Thyroid gland (tissue), 4 donors: ENCODE measurements at regions not wholly inside any gene's neighbourhood (a gene's known extent, or its start where the extent isn't known, plus 50 kb on each side); places are given as distances from the start of the nearest gene placed in this dataset.
"Not testable (repeated sequence)": the region's sequence is repeated elsewhere in the genome, so short reads cannot be mapped to it uniquely, and the experiment has no call there.

ENCODE experiments used
- DNase-seq, 2 donors: peaks; one replicate each; pipeline ENCODE4 v3.0.0-alpha.2; 2019
- H3K27ac ChIP-seq, 3 donors: fragments of 200-600 bp; sonication (generic); 1 replicate in 2 of 3; 2 replicates in 1 of 3; pipeline ENCODE4 v1.5.1; 2016 to 2019; ENCODE audit warnings: mild to moderate bottlenecking in 1 of 3, moderate library complexity in 1 of 3
- H3K27me3 ChIP-seq: fragments of 200-600 bp; sonication (generic); one replicate; pipeline ENCODE4 v1.5.1; 2019
- H3K36me3 ChIP-seq, 2 donors: fragments of 200-600 bp; sonication (generic); one replicate each; pipeline ENCODE4 v1.5.1; 2016 to 2019
- H3K4me1 ChIP-seq, 2 donors: fragments of 200-600 bp; sonication (generic); one replicate each; pipeline ENCODE4 v1.5.1; 2017 to 2019
- H3K4me3 ChIP-seq, 3 donors: fragments of 200-600 bp; sonication (generic); replicated peaks in 1 of 3; 1 replicate in 2 of 3; 2 replicates in 1 of 3; pipeline ENCODE4 v1.5.1; 2016; ENCODE audit warnings: mild to moderate bottlenecking in 1 of 3
- H3K9me3 ChIP-seq: fragments of 200-600 bp; sonication (generic); one replicate; pipeline ENCODE4 v1.5.1; 2017
- POLR2A ChIP-seq, 2 donors: fragments of 450-650 bp; IDR thresholded peaks; one replicate each; pipeline ENCODE4 v1.6.1; 2017; ENCODE audit warnings: antibody characterized with exemption in 2 of 2, mild to moderate bottlenecking in 2 of 2, moderate library complexity in 1 of 2
- WGBS, 2 donors: methylation state at CpG; one replicate each; pipeline ENCODE4 v1.1.5; 2017; 5-methylcytosine and 5-hydroxymethylcytosine counted together
- intact Hi-C: fragments of 100-400 bp; cut with DNase I; formaldehyde crosslinking; loops from one replicate; pipeline ENCODE4 v1.15.1; 2023
- TF ChIP-seq, protein P1 (sequence below), 6 experiments: fragments of 200-600 bp in 3 of 6; fragments of 450-650 bp in 3 of 6; sonication (generic) in 3 of 6; IDR thresholded peaks; one replicate each; pipeline ENCODE4 v1.5.1; 2016 to 2019; ENCODE audit warnings: antibody characterized with exemption in 6 of 6, mild to moderate bottlenecking in 2 of 6, inconsistent platforms in 1 of 6, moderate library complexity in 1 of 6

GRCh38 chr10:30133198-30133597 is 73.8 kb upstream of the JCAD start:
- H3K27me3 ChIP-seq: no peaks in the 10 kb centered on the region
- TF ChIP-seq POLR2A (IDR thresholded peaks at IDR 0.05): no peak
- TF ChIP-seq, protein P1, sequence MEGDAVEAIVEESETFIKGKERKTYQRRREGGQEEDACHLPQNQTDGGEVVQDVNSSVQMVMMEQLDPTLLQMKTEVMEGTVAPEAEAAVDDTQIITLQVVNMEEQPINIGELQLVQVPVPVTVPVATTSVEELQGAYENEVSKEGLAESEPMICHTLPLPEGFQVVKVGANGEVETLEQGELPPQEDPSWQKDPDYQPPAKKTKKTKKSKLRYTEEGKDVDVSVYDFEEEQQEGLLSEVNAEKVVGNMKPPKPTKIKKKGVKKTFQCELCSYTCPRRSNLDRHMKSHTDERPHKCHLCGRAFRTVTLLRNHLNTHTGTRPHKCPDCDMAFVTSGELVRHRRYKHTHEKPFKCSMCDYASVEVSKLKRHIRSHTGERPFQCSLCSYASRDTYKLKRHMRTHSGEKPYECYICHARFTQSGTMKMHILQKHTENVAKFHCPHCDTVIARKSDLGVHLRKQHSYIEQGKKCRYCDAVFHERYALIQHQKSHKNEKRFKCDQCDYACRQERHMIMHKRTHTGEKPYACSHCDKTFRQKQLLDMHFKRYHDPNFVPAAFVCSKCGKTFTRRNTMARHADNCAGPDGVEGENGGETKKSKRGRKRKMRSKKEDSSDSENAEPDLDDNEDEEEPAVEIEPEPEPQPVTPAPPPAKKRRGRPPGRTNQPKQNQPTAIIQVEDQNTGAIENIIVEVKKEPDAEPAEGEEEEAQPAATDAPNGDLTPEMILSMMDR (IDR thresholded peaks at IDR 0.05): no peak
- no peaks in the 10 kb centered on the region for H3K4me1 ChIP-seq
- no peaks in the 10 kb centered on the region for H3K9me3 ChIP-seq
- intact Hi-C loops: no loop called here
- no peak overlapping the region for H3K27ac ChIP-seq
- no peaks in the 10 kb centered on the region for H3K36me3 ChIP-seq
- H3K4me3 ChIP-seq: no peak overlapping the region
- DNase-seq: no peak
- WGBS, 2 donors: 88 to 96% methylated on average over 1 of the region's 1 CpG

GRCh38 chr10:30131369-30131768 is 72.0 kb upstream of the JCAD start:
- H3K27ac ChIP-seq, H3K4me1 ChIP-seq, H3K9me3 ChIP-seq, H3K27me3 ChIP-seq, DNase-seq, intact Hi-C loops, H3K36me3 ChIP-seq, H3K4me3 ChIP-seq: not testable (repeated sequence)
- 97 to 99% methylated on average over 13 of the region's 13 CpGs for WGBS, 2 donors

DNA sequence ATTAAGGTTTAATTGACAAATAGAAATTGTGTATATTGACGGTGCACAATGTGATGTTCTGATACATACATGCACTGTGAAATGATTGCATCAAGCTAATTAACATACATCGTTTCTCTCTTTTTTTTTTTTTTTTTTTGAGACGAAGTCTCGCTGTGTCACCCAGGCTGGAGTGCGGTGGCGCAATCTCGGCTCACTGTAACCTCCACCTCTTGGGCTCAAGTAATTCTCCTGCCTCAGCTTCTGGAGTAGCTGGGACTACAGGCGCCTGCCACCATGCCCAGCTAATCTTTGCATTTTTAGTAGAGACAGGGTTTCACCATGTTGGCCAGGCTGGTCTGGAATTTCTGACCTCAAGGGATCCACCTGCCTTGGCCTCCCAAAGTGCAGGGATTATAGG is 69.9 kb upstream of the JCAD start:
- H3K4me1 ChIP-seq, intact Hi-C loops, H3K27me3 ChIP-seq, DNase-seq, H3K27ac ChIP-seq, H3K4me3 ChIP-seq, H3K36me3 ChIP-seq, H3K9me3 ChIP-seq: not testable (repeated sequence)
- WGBS, 2 donors: 94 to 96% methylated on average over 8 of the region's 8 CpGs

DNA sequence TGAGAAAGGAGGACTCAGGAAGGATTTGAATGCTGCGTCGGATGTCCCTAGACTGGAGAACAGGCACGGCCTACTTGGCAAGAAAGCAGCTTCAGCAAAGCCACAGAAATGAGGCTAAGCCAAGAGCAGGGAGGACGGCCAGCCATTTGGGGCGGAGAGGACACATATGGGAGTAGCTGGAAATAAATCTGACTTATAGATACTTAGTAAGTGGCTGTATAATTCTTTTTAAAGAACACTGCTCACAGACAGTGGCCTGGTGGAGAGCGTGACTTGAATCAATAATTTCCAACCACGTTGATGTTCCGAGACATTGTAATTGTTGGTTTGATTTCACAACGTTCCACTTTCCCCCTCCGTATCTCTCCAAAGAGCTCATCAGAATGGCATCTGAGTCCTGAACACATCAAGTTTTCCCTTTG is 67.7 kb upstream of the JCAD start:
- no peak overlapping the region for H3K4me3 ChIP-seq
- TF ChIP-seq, protein P1 (IDR thresholded peaks at IDR 0.05): no peak
- TF ChIP-seq POLR2A (IDR thresholded peaks at IDR 0.05): no peak
- no peaks in the 10 kb centered on the region for H3K9me3 ChIP-seq
- no peak overlapping the region for H3K27ac ChIP-seq
- H3K27me3 ChIP-seq: no peaks in the 10 kb centered on the region
- DNase-seq: no peak
- intact Hi-C loops: no loop called here
- H3K36me3 ChIP-seq: no peaks in the 10 kb centered on the region
- no peaks in the 10 kb centered on the region for H3K4me1 ChIP-seq
- 79 to 81% methylated on average over 10 of the region's 10 CpGs for WGBS, 2 donors

GRCh38 chr10:30125496-30125895 is 66.1 kb upstream of the JCAD start:
- TF ChIP-seq POLR2A (IDR thresholded peaks at IDR 0.05): no peak
- TF ChIP-seq, protein P1 (IDR thresholded peaks at IDR 0.05): no peak
- Histone ChIP-seq H3K36me3 (no peaks in the 10 kb centered on the region), H3K27me3 (no peaks in the 10 kb centered on the region), H3K9me3 (no peaks in the 10 kb centered on the region), H3K4me1 (no peaks in the 10 kb centered on the region), H3K27ac (no peak overlapping the region), H3K4me3 (no peak overlapping the region)
- DNase-seq: no peak
- 89 to 93% methylated on average over 2 of the region's 2 CpGs for WGBS, 2 donors
- intact Hi-C loops: no loop called here

GRCh38 chr10:30124704-30125103 is 65.3 kb upstream of the JCAD start:
- TF ChIP-seq, protein P1 (IDR thresholded peaks at IDR 0.05): no peak
- TF ChIP-seq POLR2A (IDR thresholded peaks at IDR 0.05): no peak
- Histone ChIP-seq H3K4me1 (no peaks in the 10 kb centered on the region), H3K36me3 (no peaks in the 10 kb centered on the region), H3K9me3 (no peaks in the 10 kb centered on the region), H3K27ac (no peak overlapping the region), H3K4me3 (no peak overlapping the region), H3K27me3 (no peaks in the 10 kb centered on the region)
- no peak for DNase-seq
- 79 to 84% methylated on average over 6 of the region's 6 CpGs for whole genome bisulfite sequencing, 2 donors
- intact Hi-C loops: no loop called here
